HAP-1 (cell line): ENCODE measurements at regions not wholly inside any gene's neighbourhood (a gene's known extent, or its start where the extent isn't known, plus 50 kb on each side); places are given as distances from the start of the nearest gene placed in this dataset.

ENCODE experiments used
- DNase-seq, 2 experiments: peaks; one replicate each; pipeline ENCODE4 v3.0.0-alpha.2; 2016 to 2020; ENCODE audit warnings: low spot score in 2 of 2
- H3K27me3 ChIP-seq: fragments of 250-450 bp; sonication (Bioruptor Pico); 2 replicates; pipeline ENCODE4 v1.5.1; 2020; ENCODE audit warnings: low read depth, mild to moderate bottlenecking, moderate library complexity
- H3K36me3 ChIP-seq: fragments of 250-450 bp; sonication (Bioruptor Pico); replicated peaks from 2 replicates; pipeline ENCODE4 v1.5.1; 2020; ENCODE audit warnings: mild to moderate bottlenecking
- H3K4me1 ChIP-seq: fragments of 250-450 bp; sonication (Bioruptor Pico); 2 replicates; pipeline ENCODE4 v1.5.1; 2020; ENCODE audit warnings: mild to moderate bottlenecking
- H3K4me3 ChIP-seq: fragments of 250-450 bp; sonication (Bioruptor Pico); 2 replicates; pipeline ENCODE4 v1.5.1; 2020; ENCODE audit warnings: mild to moderate bottlenecking, moderate library complexity
- H3K9me3 ChIP-seq: fragments of 250-450 bp; sonication (Bioruptor Pico); 2 replicates; pipeline ENCODE4 v1.5.1; 2020; ENCODE audit warnings: mild to moderate bottlenecking, moderate library complexity
- in situ Hi-C: fragments of 300-500 bp; cut with MboI; formaldehyde crosslinking; loops from 3 replicates; pipeline ENCODE4 v1.14.3; 2020; ENCODE audit warnings: low sequenced_read_pairs, inconsistent platforms, mixed read lengths

GRCh38 chr3:59424268-59425010, 374.6 kb upstream of the CFAP20DC start:
- no peaks in the 10 kb centered on the region for H3K4me1 ChIP-seq
- DNase-seq: no peak

DNA sequence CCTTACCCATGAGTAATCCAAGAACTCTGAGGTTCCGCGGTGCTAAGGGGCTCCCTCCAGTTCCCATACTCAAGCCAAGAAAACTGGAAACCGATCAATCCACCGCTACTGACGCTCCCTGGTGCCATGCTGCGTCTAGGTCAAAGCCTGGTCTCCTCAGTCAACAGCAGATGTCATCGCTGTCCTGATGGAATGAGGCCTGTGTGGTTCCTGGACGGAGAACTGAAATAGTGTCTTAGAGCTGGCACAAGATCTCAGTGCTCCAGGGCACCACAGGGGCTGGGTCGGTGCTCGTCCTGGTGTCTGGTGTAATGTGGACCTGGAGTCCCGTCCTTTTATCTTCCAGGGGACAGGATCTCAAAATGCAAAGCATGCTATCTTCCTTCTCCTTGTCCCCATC, 373.9 kb upstream of the CFAP20DC start:
- no peak overlapping the region for H3K4me3 ChIP-seq
- no peak for DNase-seq
- H3K9me3 ChIP-seq: no peaks in the 10 kb centered on the region
- H3K27me3 ChIP-seq: no peaks in the 10 kb centered on the region
- no peaks in the 10 kb centered on the region for H3K36me3 ChIP-seq
- in situ Hi-C loops: no loop called here
- no peaks in the 10 kb centered on the region for H3K4me1 ChIP-seq

More at GRCh38 chr3:59424268-59425010, 374.6 kb upstream of the CFAP20DC start:
- Histone ChIP-seq H3K9me3 (no peaks in the 10 kb centered on the region), H3K27me3 (no peaks in the 10 kb centered on the region), H3K36me3 (no peaks in the 10 kb centered on the region), H3K4me3 (no peak overlapping the region)
- in situ Hi-C loops: no loop called here

- Histone ChIP-seq H3K9me3 (no peaks in the 10 kb centered on the region), H3K36me3 (no peaks in the 10 kb centered on the region), H3K4me1 (no peaks in the 10 kb centered on the region), H3K27me3 (no peaks in the 10 kb centered on the region), H3K4me3 (no peak overlapping the region)
- no peak for DNase-seq
- in situ Hi-C loops: no loop called here
Observed at GRCh38 chr3:59422312-59422711, 372.5 kb upstream of the CFAP20DC start.

- H3K9me3 ChIP-seq: no peaks in the 10 kb centered on the region
- in situ Hi-C loops: no loop called here
- DNase-seq: no peak
- no peaks in the 10 kb centered on the region for H3K36me3 ChIP-seq
- H3K4me1 ChIP-seq: no peaks in the 10 kb centered on the region
- H3K4me3 ChIP-seq: no peak overlapping the region
- no peaks in the 10 kb centered on the region for H3K27me3 ChIP-seq
Observed at GRCh38 chr3:59418836-59419235, 369.0 kb upstream of the CFAP20DC start.

DNA sequence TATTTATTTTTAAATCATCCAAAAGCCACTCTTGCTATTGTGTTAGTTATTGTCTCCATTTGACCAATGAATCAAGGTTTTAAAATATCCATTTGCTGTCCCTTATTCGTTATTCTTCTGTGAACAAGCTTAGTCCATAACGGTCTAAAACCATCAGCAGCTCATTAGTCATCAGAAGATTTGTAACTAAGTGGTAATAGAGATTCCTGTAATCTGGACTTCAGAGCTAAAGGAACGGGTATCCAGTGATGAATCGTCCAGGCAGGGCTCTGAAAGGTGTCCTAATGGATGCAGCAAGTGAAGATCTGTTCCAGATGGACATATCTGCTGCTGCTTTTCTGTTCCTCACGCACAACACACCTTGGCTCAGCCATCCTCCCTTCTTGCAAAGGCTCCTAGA, 362.7 kb upstream of the CFAP20DC start:
- Histone ChIP-seq H3K4me3 (no peak overlapping the region), H3K9me3 (no peaks in the 10 kb centered on the region), H3K36me3 (no peaks in the 10 kb centered on the region), H3K27me3 (no peaks in the 10 kb centered on the region), H3K4me1 (no peaks in the 10 kb centered on the region)
- in situ Hi-C loops: no loop called here
- DNase-seq: no peak

- Histone ChIP-seq H3K4me1 (no peaks in the 10 kb centered on the region), H3K36me3 (no peaks in the 10 kb centered on the region), H3K9me3 (no peaks in the 10 kb centered on the region), H3K4me3 (no peak overlapping the region), H3K27me3 (no peaks in the 10 kb centered on the region)
- DNase-seq: no peak
- in situ Hi-C loops: no loop called here
Observed at GRCh38 chr3:59411694-59412093, 361.9 kb upstream of the CFAP20DC start.

GRCh38 chr3:59411186-59411585, 361.4 kb upstream of the CFAP20DC start:
- no peaks in the 10 kb centered on the region for H3K27me3 ChIP-seq
- H3K36me3 ChIP-seq: no peaks in the 10 kb centered on the region
- no peaks in the 10 kb centered on the region for H3K9me3 ChIP-seq
- in situ Hi-C loops: no loop called here
- no peaks in the 10 kb centered on the region for H3K4me1 ChIP-seq
- no peak overlapping the region for H3K4me3 ChIP-seq
- no peak for DNase-seq

DNA sequence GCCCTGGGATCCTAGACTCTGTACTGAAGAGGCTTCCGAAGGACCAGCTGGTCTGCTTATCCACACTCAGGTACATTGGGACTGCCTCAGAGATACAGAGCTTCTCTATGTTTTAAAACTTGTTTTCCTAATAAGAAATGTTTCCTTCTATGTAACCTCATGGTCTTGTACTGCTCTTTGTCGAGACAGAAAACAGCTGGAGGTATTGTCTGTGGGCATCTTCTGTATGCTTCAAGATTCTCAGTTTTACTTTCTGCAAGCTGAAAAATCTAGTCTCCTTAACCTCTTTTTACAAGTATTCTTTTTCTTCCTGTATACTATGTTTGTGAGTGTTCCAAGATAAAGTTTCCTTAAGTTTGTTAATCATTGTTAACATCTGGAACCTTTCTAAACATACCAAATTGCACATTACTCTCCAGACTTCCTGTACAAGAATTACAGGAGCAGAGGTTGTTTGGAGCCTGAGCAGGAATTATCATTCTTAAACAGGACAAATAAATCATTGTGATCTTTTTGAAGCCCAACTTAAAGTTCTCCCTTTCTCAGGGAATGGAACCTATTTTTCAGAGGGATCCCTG, 358.3 kb upstream of the CFAP20DC start:
- H3K9me3 ChIP-seq: no peaks in the 10 kb centered on the region
- H3K36me3 ChIP-seq: no peaks in the 10 kb centered on the region
- H3K4me3 ChIP-seq: no peak overlapping the region
- in situ Hi-C loops: no loop called here
- H3K27me3 ChIP-seq: no peaks in the 10 kb centered on the region
- DNase-seq: no peak
- no peaks in the 10 kb centered on the region for H3K4me1 ChIP-seq

- in situ Hi-C loops: no loop called here
- Histone ChIP-seq H3K4me3 (no peak overlapping the region), H3K4me1 (no peaks in the 10 kb centered on the region), H3K9me3 (no peaks in the 10 kb centered on the region), H3K36me3 (no peaks in the 10 kb centered on the region), H3K27me3 (no peaks in the 10 kb centered on the region)
- DNase-seq: no peak
Observed at GRCh38 chr3:59407425-59407824, 357.6 kb upstream of the CFAP20DC start.

- in situ Hi-C loops: no loop called here
- Histone ChIP-seq H3K9me3 (no peaks in the 10 kb centered on the region), H3K4me3 (no peak overlapping the region), H3K27me3 (no peaks in the 10 kb centered on the region), H3K4me1 (no peaks in the 10 kb centered on the region), H3K36me3 (no peaks in the 10 kb centered on the region)
- no peak for DNase-seq
Observed at GRCh38 chr3:59406943-59407342, 357.1 kb upstream of the CFAP20DC start.

DNA sequence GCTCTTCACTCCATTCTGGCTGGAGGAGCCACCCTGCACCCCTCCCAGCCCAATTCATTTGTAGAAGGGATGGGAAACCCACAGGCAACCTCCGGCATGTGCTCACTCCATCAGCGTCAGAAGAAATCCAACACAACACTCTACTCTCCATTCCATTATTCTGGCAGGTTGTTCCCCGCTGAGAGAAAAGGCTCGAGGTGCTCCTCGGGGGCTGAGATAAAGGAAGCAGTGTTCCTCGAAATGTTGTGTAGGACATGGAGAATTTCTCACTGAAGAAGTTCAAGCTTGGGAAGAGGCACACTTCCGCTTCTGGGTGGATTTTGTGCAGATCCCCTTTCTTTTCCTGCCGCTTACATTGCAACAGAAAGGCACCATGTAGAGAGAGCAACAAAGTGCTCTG, 355.0 kb upstream of the CFAP20DC start:
- no peak overlapping the region for H3K4me3 ChIP-seq
- in situ Hi-C loops: no loop called here
- H3K9me3 ChIP-seq: no peaks in the 10 kb centered on the region
- no peak for DNase-seq
- H3K36me3 ChIP-seq: no peaks in the 10 kb centered on the region
- no peaks in the 10 kb centered on the region for H3K27me3 ChIP-seq
- H3K4me1 ChIP-seq: no peaks in the 10 kb centered on the region

GRCh38 chr3:59404064-59404463, 354.2 kb upstream of the CFAP20DC start:
- no peaks in the 10 kb centered on the region for H3K9me3 ChIP-seq
- in situ Hi-C loops: no loop called here

DNA sequence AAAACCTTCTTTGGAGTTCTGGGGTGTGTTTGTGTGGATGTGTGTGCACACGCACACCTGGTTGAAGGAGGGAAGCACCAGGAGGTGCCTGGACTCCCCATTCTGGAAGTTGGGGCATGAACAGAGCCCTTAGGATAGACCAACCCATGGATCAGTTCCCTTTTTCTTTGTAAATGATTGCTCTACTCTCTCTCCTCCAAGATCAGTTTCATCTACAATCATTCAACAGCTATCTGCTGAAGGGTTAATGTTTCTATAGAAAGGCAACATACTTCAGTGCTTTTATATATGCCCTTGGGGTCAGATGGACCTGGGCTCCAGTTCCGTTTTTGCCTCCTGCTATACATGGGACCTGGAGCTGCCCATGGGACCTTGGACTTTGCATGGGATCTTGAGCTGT, 352.1 kb upstream of the CFAP20DC start:
- Histone ChIP-seq H3K4me3 (no peak overlapping the region), H3K9me3 (no peaks in the 10 kb centered on the region), H3K36me3 (no peaks in the 10 kb centered on the region), H3K27me3 (no peaks in the 10 kb centered on the region), H3K4me1 (no peaks in the 10 kb centered on the region)
- in situ Hi-C loops: no loop called here
- DNase-seq: no peak

More at GRCh38 chr3:59404064-59404463, 354.2 kb upstream of the CFAP20DC start:
- Histone ChIP-seq H3K4me1 (no peaks in the 10 kb centered on the region), H3K27me3 (no peaks in the 10 kb centered on the region), H3K36me3 (no peaks in the 10 kb centered on the region), H3K4me3 (no peak overlapping the region)
- no peak for DNase-seq

DNA sequence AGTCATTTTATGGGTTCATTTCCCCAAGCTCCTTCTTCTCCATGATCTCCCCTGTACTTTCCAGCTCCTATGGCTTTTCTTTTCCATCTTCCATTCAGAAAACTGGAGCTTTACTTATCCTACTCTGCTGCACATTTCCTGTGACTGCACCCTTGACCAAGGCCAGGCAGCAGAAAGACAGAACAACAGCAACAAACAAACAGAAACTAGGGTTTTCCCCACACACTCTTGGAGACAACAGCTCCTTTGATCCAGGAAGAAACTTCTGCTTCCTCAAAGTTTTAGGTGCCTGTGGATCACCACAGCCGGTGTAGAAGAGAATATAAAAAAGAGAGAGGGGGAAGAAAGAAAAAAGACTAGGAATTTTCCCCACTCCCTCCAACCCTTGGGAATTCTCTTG, 342.3 kb upstream of the CFAP20DC start:
- no peak for DNase-seq

More for the DNA sequence above, 342.3 kb upstream of the CFAP20DC start:
- H3K36me3 ChIP-seq: no peaks in the 10 kb centered on the region
- in situ Hi-C loops: no loop called here
- no peaks in the 10 kb centered on the region for H3K9me3 ChIP-seq
- no peak overlapping the region for H3K4me3 ChIP-seq
- peaks cover under 1% of the 10 kb centered on the region; the same call in 1 of the 2 replicates for H3K27me3 ChIP-seq
- no peaks in the 10 kb centered on the region for H3K4me1 ChIP-seq
